ENCODE measurements at regions not wholly inside any gene's neighbourhood (a gene's known extent, or its start where the extent isn't known, plus 50 kb on each side); places are given as distances from the start of the nearest gene placed in this dataset.

DNA sequence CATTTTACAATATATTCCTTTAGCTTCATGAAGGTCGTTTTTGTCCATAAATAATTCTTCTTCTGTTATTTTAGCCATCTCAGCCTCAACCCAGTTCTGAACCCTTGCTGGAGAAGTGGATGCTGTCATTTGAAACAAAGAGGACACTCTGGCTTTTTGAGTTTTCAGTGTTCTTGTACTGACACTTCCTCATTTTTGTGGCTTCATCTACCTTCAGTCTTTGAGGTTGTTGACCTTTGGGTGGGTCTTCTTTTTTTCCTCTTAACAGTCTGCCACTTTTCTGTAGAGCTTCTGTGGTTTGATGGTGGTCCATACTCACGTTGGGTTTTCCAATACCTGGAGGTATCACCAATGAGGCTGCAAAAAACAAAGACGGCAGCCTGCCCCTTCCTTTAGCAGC, 650.9 kb downstream of the PDCD6IP start:
- H3K27me3 ChIP-seq (ENCODE audit: insufficient read depth in 3 of 3, low read length in 2 of 3), result no peaks in the 10 kb centered on the region
- TF ChIP-seq, protein P1, sequence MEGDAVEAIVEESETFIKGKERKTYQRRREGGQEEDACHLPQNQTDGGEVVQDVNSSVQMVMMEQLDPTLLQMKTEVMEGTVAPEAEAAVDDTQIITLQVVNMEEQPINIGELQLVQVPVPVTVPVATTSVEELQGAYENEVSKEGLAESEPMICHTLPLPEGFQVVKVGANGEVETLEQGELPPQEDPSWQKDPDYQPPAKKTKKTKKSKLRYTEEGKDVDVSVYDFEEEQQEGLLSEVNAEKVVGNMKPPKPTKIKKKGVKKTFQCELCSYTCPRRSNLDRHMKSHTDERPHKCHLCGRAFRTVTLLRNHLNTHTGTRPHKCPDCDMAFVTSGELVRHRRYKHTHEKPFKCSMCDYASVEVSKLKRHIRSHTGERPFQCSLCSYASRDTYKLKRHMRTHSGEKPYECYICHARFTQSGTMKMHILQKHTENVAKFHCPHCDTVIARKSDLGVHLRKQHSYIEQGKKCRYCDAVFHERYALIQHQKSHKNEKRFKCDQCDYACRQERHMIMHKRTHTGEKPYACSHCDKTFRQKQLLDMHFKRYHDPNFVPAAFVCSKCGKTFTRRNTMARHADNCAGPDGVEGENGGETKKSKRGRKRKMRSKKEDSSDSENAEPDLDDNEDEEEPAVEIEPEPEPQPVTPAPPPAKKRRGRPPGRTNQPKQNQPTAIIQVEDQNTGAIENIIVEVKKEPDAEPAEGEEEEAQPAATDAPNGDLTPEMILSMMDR (IDR thresholded peaks at IDR 0.05), result no peak
- H3K9me3 ChIP-seq, result peaks cover 4% of the 10 kb centered on the region
- ATAC-seq (no peak), DNase-seq (no peak)
- H3K4me3 ChIP-seq, result no peak overlapping the region
- H3K27ac ChIP-seq, result no peak overlapping the region
- H3K36me3 ChIP-seq (ENCODE audit: insufficient read depth in 1 of 2, low read depth in 1 of 2), result no peaks in the 10 kb centered on the region
- 62 to 67% (median 64%) methylated on average over 3 of the region's 3 CpGs for WGBS, 3 donors
- H3K4me1 ChIP-seq, result no peaks in the 10 kb centered on the region
- intact Hi-C loops (cut with DNase I), result no loop called here

DNA sequence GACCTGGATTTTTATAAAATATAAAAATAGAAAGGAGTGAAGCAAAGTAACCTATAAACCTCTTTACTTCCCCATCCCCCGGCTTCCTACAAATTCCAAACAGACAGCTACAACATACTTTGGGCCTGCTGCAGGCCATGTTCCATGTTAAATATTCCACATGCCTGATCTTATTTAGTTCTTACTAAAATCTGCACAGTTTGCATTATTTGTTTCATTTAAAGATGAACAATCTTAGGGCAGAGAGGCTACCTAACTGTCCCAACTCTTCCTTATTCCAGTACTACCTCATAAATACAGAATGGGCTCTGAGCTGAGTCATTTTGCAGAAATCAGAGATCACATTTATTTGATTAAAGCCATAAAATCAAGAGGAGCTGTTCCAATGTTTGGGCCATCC, 665.0 kb downstream of the PDCD6IP start:
- ATAC-seq (no peak), DNase-seq (no peak)
- no peak overlapping the region for H3K4me3 ChIP-seq
- H3K4me1 ChIP-seq, result no peaks in the 10 kb centered on the region
- H3K36me3 ChIP-seq (ENCODE audit: insufficient read depth in 1 of 2, low read depth in 1 of 2), result no peaks in the 10 kb centered on the region
- intact Hi-C loops (cut with DNase I), result no loop called here
- 87 to 96% (median 94%) methylated on average over 1 of the region's 1 CpG for whole genome bisulfite sequencing, 3 donors
- H3K27ac ChIP-seq, result no peak overlapping the region
- H3K9me3 ChIP-seq, result peaks cover 18% of the 10 kb centered on the region
- TF ChIP-seq, protein P1 (IDR thresholded peaks at IDR 0.05), result no peak
- H3K27me3 ChIP-seq (ENCODE audit: insufficient read depth in 3 of 3, low read length in 2 of 3), result no peaks in the 10 kb centered on the region

DNA sequence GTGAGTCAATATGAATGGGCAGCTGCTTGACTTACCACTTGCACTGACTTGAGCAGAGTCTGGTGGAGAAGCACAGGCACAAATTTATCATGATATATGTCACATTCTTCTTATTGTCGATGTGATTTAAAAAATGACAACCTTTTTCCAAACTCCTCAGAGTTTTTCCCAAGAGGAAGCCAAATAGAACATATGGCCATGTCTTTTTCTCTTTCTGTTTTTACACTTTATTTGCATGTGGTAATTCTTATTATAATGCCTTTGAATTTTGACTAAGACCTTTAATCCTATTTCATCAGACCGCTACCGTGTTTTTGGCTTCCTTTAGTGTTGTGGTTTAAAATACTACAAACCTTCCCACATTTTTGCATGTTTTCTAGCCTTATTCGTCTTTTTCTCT, 666.2 kb downstream of the PDCD6IP start:
- TF ChIP-seq, protein P1 (IDR thresholded peaks at IDR 0.05), result no peak
- no peak for ATAC-seq
- intact Hi-C loops (cut with DNase I), result no loop called here

DNA sequence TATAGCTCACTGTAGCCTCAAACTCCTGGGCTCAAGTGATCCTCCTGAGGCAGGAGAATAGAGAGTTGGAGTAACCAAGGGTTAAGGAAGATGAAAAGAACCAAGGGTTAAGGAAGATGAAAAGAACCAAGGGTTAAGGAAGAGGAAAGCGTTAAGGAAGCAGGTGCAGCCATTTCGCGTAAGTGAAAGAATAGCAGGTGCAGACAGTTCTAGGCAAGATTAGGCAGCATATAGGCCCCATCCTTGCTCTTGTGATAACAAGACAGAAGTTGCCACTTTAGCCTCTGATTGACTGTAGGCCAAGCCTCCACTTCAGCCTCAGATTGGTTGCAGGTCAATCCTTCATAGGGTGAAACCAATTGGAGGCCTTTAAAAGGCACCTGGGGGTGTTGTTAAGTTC, 677.4 kb downstream of the PDCD6IP start:
- Histone ChIP-seq H3K4me3 (no peak overlapping the region), H3K4me1 (no peaks in the 10 kb centered on the region), H3K27ac (no peak overlapping the region), H3K9me3 (no peaks in the 10 kb centered on the region), H3K36me3 (ENCODE audit: insufficient read depth in 1 of 2, low read depth in 1 of 2) (no peaks in the 10 kb centered on the region), H3K27me3 (ENCODE audit: insufficient read depth in 3 of 3, low read length in 2 of 3) (no peaks in the 10 kb centered on the region)
- intact Hi-C loops (cut with DNase I), result no loop called here
- DNase-seq, result no peak
- TF ChIP-seq, protein P1 (IDR thresholded peaks at IDR 0.05), result no peak
- WGBS, 3 donors, result 72 to 78% (median 74%) methylated on average over 3 of the region's 3 CpGs
- ATAC-seq, result no peak

More for the DNA sequence above, 666.2 kb downstream of the PDCD6IP start:
- Histone ChIP-seq H3K36me3 (ENCODE audit: insufficient read depth in 1 of 2, low read depth in 1 of 2) (no peaks in the 10 kb centered on the region), H3K4me1 (no peaks in the 10 kb centered on the region), H3K27ac (no peak overlapping the region), H3K4me3 (no peak overlapping the region), H3K27me3 (ENCODE audit: insufficient read depth in 3 of 3, low read length in 2 of 3) (no peaks in the 10 kb centered on the region), H3K9me3 (peaks cover 8% of the 10 kb centered on the region)
- no peak for DNase-seq
- WGBS, 3 donors, result 81 to 85% (median 83%) methylated on average over 4 of the region's 4 CpGs

DNA sequence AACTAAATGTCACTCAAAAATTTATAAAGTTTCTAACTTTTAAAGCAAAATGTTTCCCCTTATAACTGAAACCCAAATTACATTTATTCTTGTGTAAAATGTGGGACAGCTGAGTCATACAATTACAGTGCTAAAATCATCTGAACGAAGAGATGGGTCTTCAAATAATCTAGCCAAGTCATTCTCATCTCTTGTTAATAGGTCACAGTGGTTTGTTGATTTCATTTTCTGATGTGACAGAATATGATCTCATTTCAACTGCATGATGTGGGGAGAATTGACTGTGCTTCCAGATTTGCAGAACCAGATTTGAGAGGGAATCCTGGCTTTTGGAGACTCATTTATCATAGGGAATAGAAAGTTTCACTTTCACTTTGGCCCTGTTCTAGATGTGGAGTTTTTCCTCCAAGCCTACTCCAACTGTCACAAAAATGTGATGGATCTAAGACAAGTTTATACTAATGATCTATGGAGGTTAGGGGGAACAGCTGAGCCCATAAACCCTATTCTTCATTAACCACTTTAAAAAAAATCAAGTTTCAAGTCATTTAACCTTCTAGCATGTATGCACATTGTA, 685.0 kb downstream of the PDCD6IP start:
- TF ChIP-seq, protein P1 (IDR thresholded peaks at IDR 0.05), result no peak
- Histone ChIP-seq H3K36me3 (ENCODE audit: insufficient read depth in 1 of 2, low read depth in 1 of 2) (no peaks in the 10 kb centered on the region), H3K9me3 (no peaks in the 10 kb centered on the region), H3K27ac (no peak overlapping the region), H3K4me3 (no peak overlapping the region), H3K27me3 (ENCODE audit: insufficient read depth in 3 of 3, low read length in 2 of 3) (no peaks in the 10 kb centered on the region), H3K4me1 (no peaks in the 10 kb centered on the region)
- DNase-seq, result no peak
- 23 to 47% (median 35%) methylated on average over 1 of the region's 1 CpG for WGBS, 3 donors
- intact Hi-C loops (cut with DNase I), result loop anchor here in 1 of 2 donors (10.0 kb wide), 1 partner anchor 1111 kb away; no protein-coding TSS in a partner anchor
- ATAC-seq, result no peak
